ENCODE measurements at regions not wholly inside any gene's neighbourhood (a gene's known extent, or its start where the extent isn't known, plus 50 kb on each side); places are given as distances from the start of the nearest gene placed in this dataset.

GRCh38 chr6:23696992-23697391 lies 429.0 kb upstream of the NRSN1 start:
- TF ChIP-seq CTCF (conservative IDR thresholded peaks at IDR 0.05) (no peak), ZFX (IDR thresholded peaks at IDR 0.05) (no peak)
